Activated CD8-positive, alpha-beta memory T cell treated with anti-CD3 and anti-CD28 coated beads, Interleukin-2, amount 50 U/mL, for 24 hours (primary cell): ENCODE measurements at regions not wholly inside any gene's neighbourhood (a gene's known extent, or its start where the extent isn't known, plus 50 kb on each side); places are given as distances from the start of the nearest gene placed in this dataset.
"Not testable (repeated sequence)": the region's sequence is repeated elsewhere in the genome, so short reads cannot be mapped to it uniquely, and the experiment has no call there.

ENCODE experiments used
- DNase-seq: peaks from one replicate; pipeline ENCODE4 v3.0.0-alpha.2; 2020; ENCODE audit errors: extremely low read depth

GRCh38 chr12:129959889-129960288, 56.1 kb upstream of the TMEM132D start:
- DNase-seq = no peak

GRCh38 chr12:129961091-129961490, 57.3 kb upstream of the TMEM132D start:
- no peak for DNase-seq

- no peak for DNase-seq
Measured at GRCh38 chr12:129961856-129962255, 58.0 kb upstream of the TMEM132D start.

GRCh38 chr12:129964300-129964699, 60.5 kb upstream of the TMEM132D start:
- no peak for DNase-seq

DNA sequence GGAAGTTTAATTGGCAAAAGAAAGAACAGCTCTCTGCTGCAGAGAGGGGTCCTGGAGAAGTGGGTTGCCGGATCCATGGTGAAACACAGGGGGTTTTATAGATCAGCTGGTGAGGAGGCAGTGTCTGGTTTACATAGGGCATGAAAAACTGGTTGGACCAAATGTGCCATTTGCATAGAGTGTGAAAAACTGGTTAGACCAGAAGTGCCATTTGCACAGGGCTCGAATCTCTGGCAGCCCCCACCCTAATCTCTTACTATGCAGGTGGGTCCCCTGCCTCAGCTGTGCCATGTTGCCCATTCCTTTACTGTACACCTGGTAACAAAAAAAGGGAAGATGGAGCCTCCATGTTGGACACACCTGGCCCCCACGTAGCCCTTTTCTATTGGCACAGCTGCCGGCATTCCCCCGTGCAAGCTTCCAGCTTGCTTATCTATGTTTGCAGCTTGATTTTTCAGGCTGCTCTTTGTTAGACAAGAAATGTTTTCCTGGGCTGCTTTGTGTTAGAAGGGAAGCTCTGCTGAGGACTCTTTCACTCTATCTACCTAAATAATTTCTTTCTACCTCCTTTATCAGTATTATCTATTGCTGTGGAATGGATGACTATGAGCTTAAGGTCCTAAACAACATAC, 61.1 kb upstream of the TMEM132D start:
- no peak for DNase-seq

DNA sequence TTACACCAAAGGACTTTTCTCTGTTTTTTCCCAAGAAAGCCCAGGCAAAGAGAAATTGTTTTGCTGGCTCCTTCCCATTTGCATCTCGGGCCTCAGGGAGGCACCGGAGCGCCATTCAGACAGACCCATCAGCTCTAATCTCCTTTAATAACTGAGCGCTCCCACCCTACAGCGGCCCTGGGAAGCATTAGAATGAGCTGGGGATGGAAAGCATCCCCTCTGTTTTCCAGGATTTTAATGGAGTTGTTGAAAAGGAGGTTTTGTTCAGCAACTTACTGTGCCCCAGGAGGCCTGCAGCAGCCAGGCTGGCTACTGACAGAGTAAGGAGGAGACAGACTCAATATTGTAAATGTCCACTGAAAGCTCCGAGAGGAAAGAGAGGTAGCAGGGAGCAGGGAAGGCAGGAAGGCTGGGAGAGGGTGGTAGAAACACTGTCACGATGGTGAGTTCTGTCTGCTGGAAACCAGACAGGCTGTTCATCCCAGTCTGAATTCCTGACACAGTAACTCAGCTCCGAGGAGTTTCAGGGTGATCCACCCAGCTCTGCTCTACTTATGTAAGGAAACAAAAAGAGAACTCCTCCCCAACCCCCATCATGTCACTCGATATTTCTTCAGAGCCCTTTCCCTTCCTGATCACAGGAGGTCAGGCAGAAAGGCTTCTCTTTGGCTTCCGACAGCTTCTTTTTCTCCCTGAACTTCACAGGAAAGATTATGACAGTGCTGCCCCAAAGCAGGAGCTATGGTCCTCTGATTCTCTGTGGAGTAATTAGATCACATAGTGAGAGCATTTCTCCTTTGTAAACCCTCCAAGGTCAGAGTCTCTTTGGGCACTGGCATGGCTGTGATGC, 62.5 kb upstream of the TMEM132D start:
- DNase-seq = no peak

DNA sequence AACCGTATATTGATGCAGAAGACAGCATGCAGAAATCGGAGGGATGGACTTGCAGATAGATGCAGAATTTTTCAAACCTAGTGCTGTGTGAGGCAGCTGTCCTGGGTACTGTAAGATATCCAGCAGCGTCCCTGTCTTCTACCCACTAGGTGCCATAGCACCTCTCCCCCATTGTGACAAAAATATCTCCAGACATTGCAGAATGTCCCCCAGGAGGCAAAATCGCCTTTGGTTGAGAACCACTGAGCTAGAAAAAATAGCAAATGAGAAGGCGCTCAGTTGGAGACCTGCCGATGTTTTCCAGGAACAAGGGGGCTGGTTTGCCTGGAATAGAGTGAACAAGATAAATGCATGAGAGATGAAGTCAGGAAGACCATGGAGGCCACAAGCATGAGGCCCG, 67.9 kb upstream of the TMEM132D start:
- no peak for DNase-seq

DNA sequence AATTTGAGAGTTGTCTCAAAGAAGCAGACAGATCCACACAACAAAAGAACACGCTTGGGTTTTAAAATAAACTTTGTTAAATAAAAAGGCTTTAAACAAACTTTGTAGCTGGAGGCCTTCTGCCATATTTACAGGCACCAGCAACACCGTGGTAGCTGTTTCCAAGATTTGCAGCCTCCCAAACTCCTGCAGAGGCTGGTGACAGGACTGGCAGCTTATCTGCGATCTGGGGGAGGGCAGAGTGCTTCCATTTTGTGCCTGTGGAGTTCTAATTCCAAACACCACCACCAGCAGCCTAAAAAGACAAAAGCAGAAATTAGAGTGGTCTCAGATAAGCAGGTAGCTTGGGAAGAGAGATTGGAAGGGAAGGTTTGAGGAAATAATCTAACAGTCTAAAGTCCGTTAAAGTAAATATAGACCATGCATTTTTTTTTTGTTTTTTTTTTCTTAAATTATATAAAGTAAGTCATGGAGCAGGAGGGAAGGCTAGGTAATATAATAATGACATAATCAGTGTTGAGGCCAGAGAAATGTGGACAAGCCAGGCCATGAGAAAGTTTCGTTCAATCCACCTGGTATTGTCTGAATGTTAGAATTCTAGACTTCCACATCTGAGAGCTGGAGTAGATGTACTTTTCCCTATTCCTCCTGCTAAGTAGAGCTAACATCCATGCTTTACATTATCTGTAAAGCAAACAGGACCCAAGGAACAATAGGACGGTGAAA, 69.6 kb upstream of the TMEM132D start:
- DNase-seq = no peak

- DNase-seq = no peak
Measured at GRCh38 chr12:129984106-129984505, 80.3 kb upstream of the TMEM132D start.

DNA sequence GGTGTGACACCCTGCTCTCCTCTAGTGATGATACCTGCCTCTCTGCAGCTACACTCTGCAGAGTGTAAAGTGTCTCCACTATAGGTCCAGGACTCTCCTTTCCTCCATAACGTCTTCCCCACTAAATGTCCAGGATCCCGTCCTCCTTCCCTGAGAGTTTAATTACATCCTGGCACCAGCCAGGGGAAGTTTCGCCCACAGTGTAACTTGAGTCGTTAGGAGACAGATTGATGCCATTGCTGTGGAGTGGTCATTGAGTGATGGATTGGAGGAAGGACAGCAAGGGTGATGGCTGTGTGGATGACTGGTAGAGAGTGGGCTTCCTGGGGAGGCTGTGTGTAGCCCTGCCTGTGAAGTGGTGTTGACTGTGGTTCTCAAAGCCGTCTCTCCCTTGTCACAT, 84.0 kb upstream of the TMEM132D start:
- DNase-seq = no peak

DNA sequence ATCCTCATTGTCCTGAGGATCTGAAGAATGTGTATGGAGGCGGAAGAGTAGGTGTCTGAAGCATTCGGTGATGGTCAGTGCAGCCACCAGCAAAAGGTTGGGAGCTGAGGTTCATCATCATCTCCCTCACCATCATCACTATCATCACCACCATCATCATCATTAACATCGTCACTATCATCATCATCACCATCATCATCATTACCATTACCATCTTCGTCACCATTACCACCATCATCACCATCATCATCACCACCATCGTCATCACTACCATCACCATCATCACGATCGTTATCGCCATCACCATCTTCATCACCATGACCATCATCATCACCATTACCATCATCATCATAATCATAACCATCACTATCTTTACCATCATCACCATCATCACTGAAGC, 90.8 kb upstream of the TMEM132D start:
- no peak for DNase-seq

GRCh38 chr12:129997239-129997638, 93.4 kb upstream of the TMEM132D start:
- no peak for DNase-seq

GRCh38 chr12:130004310-130004877, 100.6 kb upstream of the TMEM132D start:
- DNase-seq = not testable (repeated sequence)

DNA sequence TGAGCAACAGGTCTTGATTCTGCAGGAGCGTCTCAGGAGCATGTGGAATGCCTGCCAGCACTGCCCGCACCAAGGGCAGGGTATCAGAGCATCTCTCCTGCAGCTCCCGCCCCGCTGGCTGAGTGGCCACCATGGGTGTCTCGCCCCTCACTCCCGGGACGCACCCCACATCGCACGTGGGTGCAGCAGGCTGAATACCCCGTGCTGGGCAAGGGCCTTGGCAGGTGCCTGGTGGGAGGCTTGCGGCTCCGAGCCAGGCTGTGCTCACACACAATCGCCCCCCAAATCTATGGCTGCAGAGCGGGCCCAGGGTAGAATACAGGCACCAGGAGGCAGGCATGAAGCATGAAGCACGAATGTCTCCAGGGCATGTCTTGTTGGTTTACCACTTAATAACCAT, 103.9 kb upstream of the TMEM132D start:
- no peak for DNase-seq

DNA sequence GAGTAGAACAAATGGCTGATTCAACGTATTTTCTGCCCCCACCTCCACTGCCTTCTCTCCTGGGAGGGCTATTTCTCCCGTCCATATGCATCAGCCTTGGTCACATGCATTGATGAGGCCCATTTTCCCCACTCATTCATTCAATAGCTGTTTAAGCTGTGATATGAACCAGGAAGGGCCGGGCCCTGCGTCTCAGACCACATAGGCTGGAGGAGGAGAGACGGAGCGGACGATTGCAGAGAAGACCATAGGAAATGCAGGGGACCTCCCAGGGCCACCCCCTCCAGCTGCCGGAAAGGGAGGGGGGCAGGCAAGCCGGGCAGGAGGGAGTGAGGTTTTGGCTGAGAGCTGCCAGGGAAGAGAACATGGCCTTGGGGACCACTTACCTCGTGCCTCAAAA, 104.4 kb upstream of the TMEM132D start:
- no peak for DNase-seq

- DNase-seq = no peak
Measured at GRCh38 chr12:130009961-130010360, 106.1 kb upstream of the TMEM132D start.

- no peak for DNase-seq
Measured at GRCh38 chr12:130011611-130012385, 108.0 kb upstream of the TMEM132D start.

GRCh38 chr12:130013771-130014484, 110.1 kb upstream of the TMEM132D start:
- no peak for DNase-seq

- DNase-seq = no peak
Measured at GRCh38 chr12:130014485-130014807, 110.6 kb upstream of the TMEM132D start.

GRCh38 chr12:130016194-130016593, 112.4 kb upstream of the TMEM132D start:
- DNase-seq = no peak

DNA sequence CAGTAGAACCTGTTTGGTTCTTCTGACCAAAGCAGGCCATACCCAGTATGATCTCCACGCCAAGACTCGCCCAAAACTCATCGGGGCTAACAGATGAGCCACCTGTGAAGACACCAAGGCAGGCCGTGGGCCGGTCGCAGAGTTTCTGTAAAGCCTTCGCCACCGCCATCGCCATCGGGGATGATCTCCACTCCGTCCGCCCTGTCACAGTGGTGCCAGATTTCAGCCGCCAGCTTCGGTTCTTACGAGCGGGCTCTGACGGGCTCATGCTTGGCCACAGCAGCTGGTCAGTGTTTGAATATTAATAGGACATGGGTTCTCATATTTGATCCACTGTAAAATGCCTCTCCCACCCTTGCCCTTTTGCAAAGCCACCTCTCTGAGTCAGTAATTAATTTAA, 113.2 kb upstream of the TMEM132D start:
- DNase-seq = no peak
